ENCODE measurements at regions not wholly inside any gene's neighbourhood (a gene's known extent, or its start where the extent isn't known, plus 50 kb on each side); places are given as distances from the start of the nearest gene placed in this dataset.

DNA sequence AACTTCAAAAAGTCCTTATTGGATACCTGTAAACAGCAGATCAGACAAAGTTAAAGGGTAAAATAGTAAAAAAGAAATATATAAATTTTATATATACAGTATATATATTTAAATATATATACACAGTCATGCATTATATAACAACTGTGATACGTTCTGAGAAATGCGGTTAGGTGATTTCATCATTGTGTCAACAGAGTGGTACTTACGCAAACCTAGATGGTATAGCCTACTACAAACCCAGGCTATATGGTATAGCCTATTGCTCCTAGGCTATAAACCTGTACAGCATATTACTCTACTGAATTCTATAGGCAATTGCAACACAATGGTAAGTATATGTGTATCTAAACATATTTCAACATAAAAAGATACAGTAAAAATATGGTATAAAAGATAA lies 222.7 kb downstream of the NUF2 start (continued):
- TF ChIP-seq, protein P1, sequence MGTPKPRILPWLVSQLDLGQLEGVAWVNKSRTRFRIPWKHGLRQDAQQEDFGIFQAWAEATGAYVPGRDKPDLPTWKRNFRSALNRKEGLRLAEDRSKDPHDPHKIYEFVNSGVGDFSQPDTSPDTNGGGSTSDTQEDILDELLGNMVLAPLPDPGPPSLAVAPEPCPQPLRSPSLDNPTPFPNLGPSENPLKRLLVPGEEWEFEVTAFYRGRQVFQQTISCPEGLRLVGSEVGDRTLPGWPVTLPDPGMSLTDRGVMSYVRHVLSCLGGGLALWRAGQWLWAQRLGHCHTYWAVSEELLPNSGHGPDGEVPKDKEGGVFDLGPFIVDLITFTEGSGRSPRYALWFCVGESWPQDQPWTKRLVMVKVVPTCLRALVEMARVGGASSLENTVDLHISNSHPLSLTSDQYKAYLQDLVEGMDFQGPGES (IDR thresholded peaks at IDR 0.05) = no peak
- TF ChIP-seq SREBF1 (IDR thresholded peaks at IDR 0.05; ENCODE audit: low read length) = no peak
- TF ChIP-seq, protein P2, sequence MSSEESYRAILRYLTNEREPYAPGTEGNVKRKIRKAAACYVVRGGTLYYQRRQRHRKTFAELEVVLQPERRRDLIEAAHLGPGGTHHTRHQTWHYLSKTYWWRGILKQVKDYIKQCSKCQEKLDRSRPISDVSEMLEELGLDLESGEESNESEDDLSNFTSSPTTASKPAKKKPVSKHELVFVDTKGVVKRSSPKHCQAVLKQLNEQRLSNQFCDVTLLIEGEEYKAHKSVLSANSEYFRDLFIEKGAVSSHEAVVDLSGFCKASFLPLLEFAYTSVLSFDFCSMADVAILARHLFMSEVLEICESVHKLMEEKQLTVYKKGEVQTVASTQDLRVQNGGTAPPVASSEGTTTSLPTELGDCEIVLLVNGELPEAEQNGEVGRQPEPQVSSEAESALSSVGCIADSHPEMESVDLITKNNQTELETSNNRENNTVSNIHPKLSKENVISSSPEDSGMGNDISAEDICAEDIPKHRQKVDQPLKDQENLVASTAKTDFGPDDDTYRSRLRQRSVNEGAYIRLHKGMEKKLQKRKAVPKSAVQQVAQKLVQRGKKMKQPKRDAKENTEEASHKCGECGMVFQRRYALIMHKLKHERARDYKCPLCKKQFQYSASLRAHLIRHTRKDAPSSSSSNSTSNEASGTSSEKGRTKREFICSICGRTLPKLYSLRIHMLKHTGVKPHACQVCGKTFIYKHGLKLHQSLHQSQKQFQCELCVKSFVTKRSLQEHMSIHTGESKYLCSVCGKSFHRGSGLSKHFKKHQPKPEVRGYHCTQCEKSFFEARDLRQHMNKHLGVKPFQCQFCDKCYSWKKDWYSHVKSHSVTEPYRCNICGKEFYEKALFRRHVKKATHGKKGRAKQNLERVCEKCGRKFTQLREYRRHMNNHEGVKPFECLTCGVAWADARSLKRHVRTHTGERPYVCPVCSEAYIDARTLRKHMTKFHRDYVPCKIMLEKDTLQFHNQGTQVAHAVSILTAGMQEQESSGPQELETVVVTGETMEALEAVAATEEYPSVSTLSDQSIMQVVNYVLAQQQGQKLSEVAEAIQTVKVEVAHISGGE (CRISPR knock-in tag; IDR thresholded peaks at IDR 0.05) = no peak
- TF ChIP-seq NR2C2 (IDR thresholded peaks at IDR 0.05; ENCODE audit: borderline replicate concordance, control insufficient read depth, insufficient read length, low read depth) = no peak
- TF ChIP-seq KLF5 (IDR thresholded peaks at IDR 0.05; ENCODE audit: partially characterized antibody) = no peak
- TF ChIP-seq MYB (IDR thresholded peaks at IDR 0.05; ENCODE audit: borderline replicate concordance, low read depth, low read length) = no peak

DNA sequence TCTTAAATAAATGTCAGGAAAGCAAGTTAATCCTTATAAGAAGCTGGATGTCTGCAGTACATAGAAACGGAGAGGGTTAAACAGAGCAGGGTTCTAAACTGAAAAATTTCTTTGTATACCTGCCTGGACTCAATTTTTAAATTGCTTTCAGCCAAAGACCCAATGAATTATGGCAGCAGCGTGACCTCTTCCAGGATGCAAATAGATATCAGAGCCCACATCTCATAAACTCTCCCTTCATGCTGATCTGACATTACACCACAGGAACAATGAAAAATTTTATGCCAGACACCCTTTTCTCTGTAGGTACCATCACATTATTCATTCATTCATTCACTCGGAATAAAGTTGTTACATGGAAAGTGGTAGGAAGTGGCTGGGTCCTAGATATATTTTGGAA lies 236.4 kb downstream of the NUF2 start:
- WGBS (ENCODE audit: insufficient coverage, insufficient replicate concordance, low lambda C conversion rate, missing lambda C conversion rate) = 1% methylated on average over 3 of the region's 3 CpGs
- Histone ChIP-seq H3K79me2 (ENCODE audit: control insufficient read depth, insufficient read depth, low read length) (no peaks in the 10 kb centered on the region), H3K27me3 (replicated peaks in 1 of 2; ENCODE audit: control insufficient read depth in 2 of 2, insufficient read depth in 2 of 2, low read length in 1 of 2) (no peaks in the 10 kb centered on the region), H3K9me3 (replicated peaks; ENCODE audit: control insufficient read depth, insufficient read depth, low read length) (no peaks in the 10 kb centered on the region), H3K4me1 (ENCODE audit: control insufficient read depth, insufficient read depth, low read length) (no peaks in the 10 kb centered on the region), H3K4me2 (ENCODE audit: control insufficient read depth, insufficient read depth) (no peak overlapping the region), H2AFZ (ENCODE audit: control insufficient read depth, low read depth, low read length) (no peak overlapping the region), H3K27ac (ENCODE audit: control insufficient read depth, insufficient read depth) (no peak overlapping the region), H3K4me3 (no peak overlapping the region), H4K20me1 (ENCODE audit: control insufficient read depth, insufficient read depth) (no peaks in the 10 kb centered on the region), H3K36me3 (ENCODE audit: control insufficient read depth in 2 of 2, insufficient read depth in 2 of 2, low read length in 1 of 2) (no peaks in the 10 kb centered on the region), H3K9ac (ENCODE audit: control insufficient read depth, insufficient read depth, low read length) (no peak overlapping the region)
- BruUV-seq (replicated peaks) = no TSS peak
- TF ChIP-seq EED (IDR thresholded peaks at IDR 0.05; ENCODE audit: low read depth) = no peak
- no peak for TF ChIP-seq SIX5 (IDR thresholded peaks at IDR 0.05; ENCODE audit: low read depth, low read length, severe bottlenecking)
- no peak for TF ChIP-seq HDGF (IDR thresholded peaks at IDR 0.05)
- TF ChIP-seq SPI1 (IDR thresholded peaks at IDR 0.05; ENCODE audit: borderline replicate concordance, insufficient read depth, low read depth, low read length) = no peak
- TF ChIP-seq, protein P3, sequence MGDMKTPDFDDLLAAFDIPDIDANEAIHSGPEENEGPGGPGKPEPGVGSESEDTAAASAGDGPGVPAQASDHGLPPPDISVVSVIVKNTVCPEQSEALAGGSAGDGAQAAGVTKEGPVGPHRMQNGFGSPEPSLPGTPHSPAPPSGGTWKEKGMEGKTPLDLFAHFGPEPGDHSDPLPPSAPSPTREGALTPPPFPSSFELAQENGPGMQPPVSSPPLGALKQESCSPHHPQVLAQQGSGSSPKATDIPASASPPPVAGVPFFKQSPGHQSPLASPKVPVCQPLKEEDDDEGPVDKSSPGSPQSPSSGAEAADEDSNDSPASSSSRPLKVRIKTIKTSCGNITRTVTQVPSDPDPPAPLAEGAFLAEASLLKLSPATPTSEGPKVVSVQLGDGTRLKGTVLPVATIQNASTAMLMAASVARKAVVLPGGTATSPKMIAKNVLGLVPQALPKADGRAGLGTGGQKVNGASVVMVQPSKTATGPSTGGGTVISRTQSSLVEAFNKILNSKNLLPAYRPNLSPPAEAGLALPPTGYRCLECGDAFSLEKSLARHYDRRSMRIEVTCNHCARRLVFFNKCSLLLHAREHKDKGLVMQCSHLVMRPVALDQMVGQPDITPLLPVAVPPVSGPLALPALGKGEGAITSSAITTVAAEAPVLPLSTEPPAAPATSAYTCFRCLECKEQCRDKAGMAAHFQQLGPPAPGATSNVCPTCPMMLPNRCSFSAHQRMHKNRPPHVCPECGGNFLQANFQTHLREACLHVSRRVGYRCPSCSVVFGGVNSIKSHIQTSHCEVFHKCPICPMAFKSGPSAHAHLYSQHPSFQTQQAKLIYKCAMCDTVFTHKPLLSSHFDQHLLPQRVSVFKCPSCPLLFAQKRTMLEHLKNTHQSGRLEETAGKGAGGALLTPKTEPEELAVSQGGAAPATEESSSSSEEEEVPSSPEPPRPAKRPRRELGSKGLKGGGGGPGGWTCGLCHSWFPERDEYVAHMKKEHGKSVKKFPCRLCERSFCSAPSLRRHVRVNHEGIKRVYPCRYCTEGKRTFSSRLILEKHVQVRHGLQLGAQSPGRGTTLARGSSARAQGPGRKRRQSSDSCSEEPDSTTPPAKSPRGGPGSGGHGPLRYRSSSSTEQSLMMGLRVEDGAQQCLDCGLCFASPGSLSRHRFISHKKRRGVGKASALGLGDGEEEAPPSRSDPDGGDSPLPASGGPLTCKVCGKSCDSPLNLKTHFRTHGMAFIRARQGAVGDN (IDR thresholded peaks at IDR 0.05) = no peak
- no peak for TF ChIP-seq RFX5 (IDR thresholded peaks at IDR 0.05; ENCODE audit: low read depth, low read length)
- RAD21 ChIA-PET (ENCODE audit: unreplicated experiment) = no interaction called here
- in situ Hi-C loops (cut with MboI) = no loop called here
- no peak for ATAC-seq
- no peak for FAIRE-seq
- CTCF ChIA-PET = interaction anchor here (1.4 kb wide), 1 partner anchor 22 kb away, joined by 4 read pairs; no protein-coding TSS in a partner anchor
- intact Hi-C loops (cut with micrococcal nuclease; ENCODE audit: unreplicated experiment) = no loop called here
- POLR2A ChIA-PET = no interaction called here
- SMC1A ChIA-PET (ENCODE audit: uncharacterized antibody, unreplicated experiment) = interaction anchor here (1.9 kb wide), 1 partner anchor 22 kb away, joined by 4 read pairs; no protein-coding TSS in a partner anchor
- no peak for DNase-seq (ENCODE audit: low read depth, low spot score)
